Neural cell (in vitro differentiated cells): ENCODE measurements at regions not wholly inside any gene's neighbourhood (a gene's known extent, or its start where the extent isn't known, plus 50 kb on each side); places are given as distances from the start of the nearest gene placed in this dataset.
"Not testable (repeated sequence)": the region's sequence is repeated elsewhere in the genome, so short reads cannot be mapped to it uniquely, and the experiment has no call there.

ENCODE experiments used
- H2AFZ ChIP-seq: fragments of 200-600, 300-800 bp; sonication (generic), shearing (Covaris generic); 2 replicates; pipeline ENCODE4 v1.6.0; 2014; ENCODE audit warnings: low read depth, mild to moderate bottlenecking, antibody characterized with exemption, low read length, moderate library complexity
- H3F3A ChIP-seq: fragments of 200-600 bp; shearing (Covaris generic); 2 replicates; pipeline ENCODE4 v1.6.1; 2016; ENCODE audit warnings: mild to moderate bottlenecking, moderate library complexity, mixed read lengths, antibody characterized with exemption, low read length; ENCODE audit not compliant: insufficient read depth, poor library complexity, severe bottlenecking
- H3K27ac ChIP-seq: fragments of 200-600, 300-800 bp; sonication (generic), shearing (Covaris generic); 2 replicates; pipeline ENCODE4 v1.5.1; 2014; ENCODE audit warnings: mild to moderate bottlenecking, low read length, moderate library complexity
- H3K27me3 ChIP-seq: fragments of 300-800, 200-600 bp; sonication (generic), shearing (Covaris generic); 2 replicates; pipeline ENCODE4 v1.6.0; 2014; ENCODE audit warnings: mild to moderate bottlenecking, low read depth, low read length, moderate library complexity; ENCODE audit not compliant: insufficient read depth
- H3K36me3 ChIP-seq: fragments of 300-800, 200-600 bp; sonication (generic), shearing (Covaris generic); 2 replicates; pipeline ENCODE4 v1.5.1; 2014; ENCODE audit warnings: mild to moderate bottlenecking, antibody characterized with exemption, low read length, moderate library complexity; ENCODE audit not compliant: insufficient read depth
- H3K4me2 ChIP-seq: fragments of 300-800, 200-600 bp; sonication (generic), shearing (Covaris generic); 2 replicates; pipeline ENCODE4 v1.6.0; 2014; ENCODE audit warnings: mild to moderate bottlenecking, low read length
- H3K4me3 ChIP-seq: fragments of 300-800, 200-600 bp; sonication (generic), shearing (Covaris generic); 2 replicates; pipeline ENCODE4 v1.5.1; 2014; ENCODE audit warnings: mild to moderate bottlenecking, low read length, moderate library complexity
- H3K79me2 ChIP-seq: fragments of 200-600 bp; shearing (Covaris generic); replicated peaks from 2 replicates; pipeline ENCODE4 v1.6.0; 2014; ENCODE audit warnings: mild to moderate bottlenecking, low read length, moderate library complexity; ENCODE audit not compliant: insufficient read depth
- H3K9ac ChIP-seq: fragments of 300-800, 200-600 bp; sonication (generic), shearing (Covaris generic); 2 replicates; pipeline ENCODE4 v1.6.1; 2016; ENCODE audit warnings: mild to moderate bottlenecking, low read length, mixed read lengths
- H3K9me2 ChIP-seq: fragments of 200-600 bp; shearing (Covaris generic); 2 replicates; pipeline ENCODE4 v1.6.1; 2016; ENCODE audit warnings: mild to moderate bottlenecking, low read length, mixed read lengths; ENCODE audit not compliant: insufficient read depth
- H3K9me3 ChIP-seq: fragments of 200-600, 300-800 bp; sonication (generic), shearing (Covaris generic); 2 replicates; pipeline ENCODE4 v1.6.1; 2016; ENCODE audit warnings: mild to moderate bottlenecking, mixed run types, low read length, moderate library complexity, mixed read lengths
- H4K20me1 ChIP-seq: fragments of 200-600 bp; shearing (Covaris generic); 2 replicates; pipeline ENCODE4 v1.6.1; 2016; ENCODE audit warnings: mild to moderate bottlenecking, mixed run types; ENCODE audit not compliant: insufficient read depth
- CTCF ChIP-seq: fragments of 450-650 bp; IDR thresholded peaks from 2 replicates; pipeline ENCODE4 v1.5.1; 2014; ENCODE audit warnings: antibody characterized with exemption, mild to moderate bottlenecking, moderate library complexity; ENCODE audit not compliant: poor library complexity, severe bottlenecking
- EP300 ChIP-seq: fragments of 450-650 bp; conservative IDR thresholded peaks from 2 replicates; pipeline ENCODE4 v1.6.1; 2014; ENCODE audit warnings: antibody characterized with exemption, mild to moderate bottlenecking, moderate library complexity; ENCODE audit not compliant: poor library complexity, severe bottlenecking
- EZH2 ChIP-seq: fragments of 200-600, 300-800 bp; shearing (Covaris generic), sonication (generic); IDR thresholded peaks from 2 replicates; pipeline ENCODE4 v1.6.1; 2014; ENCODE audit warnings: antibody characterized with exemption, low read length, borderline replicate concordance, mild to moderate bottlenecking; ENCODE audit not compliant: insufficient read depth, poor library complexity, severe bottlenecking
- MXI1 ChIP-seq: fragments of 450-650 bp; conservative IDR thresholded peaks from 2 replicates; pipeline ENCODE4 v1.6.1; 2014; ENCODE audit warnings: antibody characterized with exemption, mild to moderate bottlenecking; ENCODE audit not compliant: poor library complexity, severe bottlenecking
- POLR2AphosphoS5 ChIP-seq: IDR thresholded peaks from 2 replicates; pipeline ENCODE4 v1.6.1; 2012
- RAD21 ChIP-seq: fragments of 450-650 bp; conservative IDR thresholded peaks from 2 replicates; pipeline ENCODE4 v1.6.1; 2014; ENCODE audit warnings: antibody characterized with exemption, mild to moderate bottlenecking, moderate library complexity
- REST ChIP-seq: IDR thresholded peaks from 2 replicates; pipeline ENCODE4 v1.6.1; 2012; ENCODE audit warnings: borderline replicate concordance
- SMC3 ChIP-seq: fragments of 450-650 bp; conservative IDR thresholded peaks from 2 replicates; pipeline ENCODE4 v1.6.1; 2014; ENCODE audit warnings: antibody characterized with exemption, mild to moderate bottlenecking, moderate library complexity; ENCODE audit not compliant: poor library complexity
- TAF1 ChIP-seq: IDR thresholded peaks from 2 replicates; pipeline ENCODE4 v1.6.1; 2012; ENCODE audit warnings: low read depth
- small RNA-seq, 3 experiments: library from RNA; depleted of rRNA; stranded (forward); fragments of <200 nt; gene quantifications; one replicate each; pipeline ENCODE3, GENCODE V24; 2012

DNA sequence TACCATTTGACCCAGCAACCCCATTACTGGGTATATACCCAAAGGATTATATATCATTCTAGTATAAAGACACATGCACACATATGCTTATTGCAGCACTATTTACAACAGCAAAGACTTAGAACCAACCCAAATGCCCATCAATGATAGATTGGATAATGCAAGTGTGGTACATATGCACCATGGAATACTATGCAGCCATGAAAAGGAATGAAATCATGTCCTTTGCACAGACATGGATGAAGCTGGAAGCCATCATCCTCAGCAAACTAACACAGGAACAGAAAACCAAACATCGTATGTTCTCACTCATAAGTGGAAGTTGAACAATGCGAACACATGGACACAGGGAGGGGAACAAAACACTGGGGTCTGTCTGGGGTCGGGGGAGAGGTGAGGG is 50.6 kb upstream of the GPR39 start:
- H3K9me3 ChIP-seq, H3K79me2 ChIP-seq, H3K27me3 ChIP-seq, H3K4me2 ChIP-seq, H2AFZ ChIP-seq, H3F3A ChIP-seq, H3K4me3 ChIP-seq, H3K9me2 ChIP-seq, H3K36me3 ChIP-seq, H3K27ac ChIP-seq, H3K9ac ChIP-seq, H4K20me1 ChIP-seq: not testable (repeated sequence)

- H3K4me2 ChIP-seq: no peak overlapping the region
- H3K27me3 ChIP-seq: no peaks in the 10 kb centered on the region
- TF ChIP-seq CTCF (no peak), SMC3 (no peak), POLR2AphosphoS5 (no peak), RAD21 (no peak), EZH2 (no peak), MXI1 (no peak), REST (no peak), EP300 (no peak), TAF1 (no peak)
- H3K9ac ChIP-seq: no peak overlapping the region
- no peak overlapping the region for H2AFZ ChIP-seq
- H4K20me1 ChIP-seq: no peaks in the 10 kb centered on the region
- H3K9me2 ChIP-seq: no peaks in the 10 kb centered on the region
- H3F3A ChIP-seq: no peaks in the 10 kb centered on the region
- H3K79me2 ChIP-seq: no peaks in the 10 kb centered on the region
- H3K9me3 ChIP-seq: no peaks in the 10 kb centered on the region
- no peak overlapping the region for H3K4me3 ChIP-seq
- H3K36me3 ChIP-seq: no peaks in the 10 kb centered on the region
- H3K27ac ChIP-seq: no peak overlapping the region
These were observed 50.0 kb upstream of the GPR39 start for GRCh38 chr2:132366421-132367180.

Small RNA genes in the stretch of these regions (small RNA-seq; reads per million reads assigned to genes)
- gene MIR663B (0 reads per million in 3 experiments), gene RNA5-8SP5 (0 to 0.08 (median 0) reads per million in 3 experiments)
